T-helper 1 cell treated with Interleukin-12 subunit alpha and Interleukin-12 subunit beta and Interleukin-4 antibody, amounts not matched to agents 30 μg/mL and 1 μg/mL, for 36 hours (primary cell): ENCODE measurements at regions not wholly inside any gene's neighbourhood (a gene's known extent, or its start where the extent isn't known, plus 50 kb on each side); places are given as distances from the start of the nearest gene placed in this dataset.
"Not testable (repeated sequence)": the region's sequence is repeated elsewhere in the genome, so short reads cannot be mapped to it uniquely, and the experiment has no call there.

Experiments
- H3K27ac Mint-ChIP-seq: one replicate; pipeline ENCODE4 v1.8.0; 2021; ENCODE audit warnings: mild to moderate bottlenecking, mixed read lengths
- H3K27me3 Mint-ChIP-seq: one replicate; pipeline ENCODE4 v1.8.0; 2021; ENCODE audit warnings: low read depth, mixed read lengths
- H3K36me3 Mint-ChIP-seq: one replicate; pipeline ENCODE4 v1.8.0; 2021; ENCODE audit warnings: low read depth, mixed read lengths
- H3K4me1 Mint-ChIP-seq: one replicate; pipeline ENCODE4 v1.8.0; 2021; ENCODE audit warnings: low read depth, mixed read lengths
- H3K4me3 Mint-ChIP-seq: one replicate; pipeline ENCODE4 v1.8.0; 2021; ENCODE audit warnings: mild to moderate bottlenecking, moderate library complexity, mixed read lengths
- H3K9me3 Mint-ChIP-seq: one replicate; pipeline ENCODE4 v1.8.0; 2021; ENCODE audit warnings: mixed read lengths

- not testable (repeated sequence) for H3K4me3 Mint-ChIP-seq, H3K27ac Mint-ChIP-seq, H3K36me3 Mint-ChIP-seq, H3K4me1 Mint-ChIP-seq, H3K27me3 Mint-ChIP-seq, H3K9me3 Mint-ChIP-seq
Observed at GRCh38 chr5:100101466-100101865, 433.7 kb upstream of the FAM174A start.

DNA sequence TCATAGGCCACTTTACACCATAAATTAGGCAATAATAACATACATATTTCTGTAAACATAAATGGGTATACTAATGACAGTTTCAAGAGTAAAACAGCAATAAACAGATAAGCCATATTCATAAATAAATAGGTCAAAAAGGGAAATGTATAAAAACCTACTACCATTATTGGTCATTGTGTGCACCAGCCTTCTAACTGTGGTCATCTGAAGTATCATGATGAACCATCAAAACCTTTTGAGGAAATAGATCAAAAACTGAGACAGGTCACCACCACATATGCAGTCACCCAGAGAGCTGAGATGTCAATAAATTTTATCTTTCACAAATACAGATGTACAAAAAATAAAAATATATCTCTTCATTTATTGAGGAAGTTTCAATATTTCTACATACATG is 438.8 kb upstream of the FAM174A start:
- not testable (repeated sequence) for H3K4me3 Mint-ChIP-seq, H3K27me3 Mint-ChIP-seq, H3K9me3 Mint-ChIP-seq, H3K27ac Mint-ChIP-seq, H3K36me3 Mint-ChIP-seq, H3K4me1 Mint-ChIP-seq

DNA sequence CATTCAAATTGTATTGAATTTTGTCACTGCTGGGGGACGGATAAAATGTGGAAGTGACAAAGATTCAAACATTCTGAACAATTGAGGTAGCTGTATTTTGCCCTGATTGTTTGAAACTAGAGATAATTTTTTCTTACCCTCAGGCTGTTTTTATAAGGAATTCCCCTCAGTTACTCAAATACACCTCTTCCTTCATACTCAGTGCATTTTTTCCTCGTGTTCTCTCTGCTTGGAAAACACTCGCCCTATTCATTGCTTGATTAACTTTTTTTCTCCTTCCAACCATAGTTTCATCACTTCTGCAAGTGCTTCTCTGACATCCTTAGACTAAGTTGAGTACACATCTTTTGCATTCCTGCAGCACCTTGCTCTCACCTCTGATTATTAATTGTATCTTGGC is 454.5 kb upstream of the FAM174A start:
- not testable (repeated sequence) for H3K4me1 Mint-ChIP-seq, H3K27me3 Mint-ChIP-seq, H3K9me3 Mint-ChIP-seq, H3K27ac Mint-ChIP-seq, H3K4me3 Mint-ChIP-seq, H3K36me3 Mint-ChIP-seq

DNA sequence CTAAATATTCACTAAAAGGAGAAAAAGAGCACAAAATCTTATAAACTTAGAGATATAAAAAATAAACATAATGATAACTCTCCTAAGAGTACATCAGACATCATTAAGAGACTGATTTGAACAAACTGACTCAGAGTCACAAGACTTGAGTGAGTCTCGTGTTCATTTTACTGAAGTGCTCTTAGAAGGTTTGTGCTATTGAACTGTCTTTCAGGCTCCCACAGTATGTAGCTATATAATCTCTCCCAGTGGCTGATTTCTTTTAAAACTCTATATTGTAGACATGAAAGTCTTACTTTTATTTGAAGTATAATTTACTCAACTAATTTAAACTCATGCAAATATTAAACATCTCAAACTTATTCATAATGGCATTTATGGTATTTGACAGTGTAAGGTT is 456.0 kb upstream of the FAM174A start:
- not testable (repeated sequence) for H3K36me3 Mint-ChIP-seq, H3K4me1 Mint-ChIP-seq, H3K27ac Mint-ChIP-seq, H3K27me3 Mint-ChIP-seq, H3K4me3 Mint-ChIP-seq, H3K9me3 Mint-ChIP-seq

DNA sequence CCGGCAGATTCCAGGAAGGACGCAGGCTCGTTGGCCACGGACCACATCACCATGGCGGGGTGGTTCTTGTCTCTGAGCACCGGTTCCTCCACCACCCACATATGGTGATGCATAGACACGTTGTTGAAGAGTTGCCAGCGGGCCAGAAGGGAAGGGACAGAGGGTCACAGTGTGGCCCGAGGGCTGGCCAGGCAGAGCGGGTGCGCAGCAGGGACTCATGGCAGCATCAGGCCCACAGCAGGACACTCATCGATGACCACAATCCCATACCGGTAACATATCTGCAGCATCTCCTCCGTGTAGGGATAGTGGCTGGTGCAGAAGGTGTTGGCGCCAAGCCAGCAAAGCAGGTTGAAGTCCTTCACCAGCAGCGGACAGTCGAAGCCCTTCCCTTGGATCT is 469.2 kb upstream of the FAM174A start:
- not testable (repeated sequence) for H3K9me3 Mint-ChIP-seq, H3K27ac Mint-ChIP-seq, H3K4me1 Mint-ChIP-seq, H3K4me3 Mint-ChIP-seq, H3K27me3 Mint-ChIP-seq, H3K36me3 Mint-ChIP-seq

DNA sequence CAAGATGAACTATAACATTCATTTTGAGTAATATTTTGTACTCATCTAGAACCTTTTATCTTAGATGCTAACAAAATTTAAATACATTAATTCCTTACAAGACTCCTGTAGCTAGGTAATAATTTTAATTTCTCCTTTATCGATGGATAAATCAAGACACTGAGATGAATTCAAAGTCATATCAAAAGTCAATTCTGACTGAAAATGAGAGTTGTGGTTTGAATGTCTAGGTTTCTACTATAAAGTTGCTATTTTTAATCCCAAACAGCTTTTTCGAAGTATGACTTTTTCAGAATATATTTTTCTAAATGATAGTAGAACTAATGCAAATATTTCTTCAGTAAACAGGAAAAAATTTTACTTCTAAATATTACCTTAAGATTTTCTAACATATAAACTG is 491.7 kb upstream of the FAM174A start:
- no peak overlapping the region for H3K27ac Mint-ChIP-seq
- H3K4me1 Mint-ChIP-seq: no peaks in the 10 kb centered on the region
- no peak overlapping the region for H3K4me3 Mint-ChIP-seq
- H3K36me3 Mint-ChIP-seq: no peaks in the 10 kb centered on the region
- H3K27me3 Mint-ChIP-seq: no peaks in the 10 kb centered on the region
- H3K9me3 Mint-ChIP-seq: no peaks in the 10 kb centered on the region

GRCh38 chr5:100026606-100027005 is 508.6 kb upstream of the FAM174A start:
- H3K4me1 Mint-ChIP-seq: no peaks in the 10 kb centered on the region
- no peaks in the 10 kb centered on the region for H3K27me3 Mint-ChIP-seq
- H3K9me3 Mint-ChIP-seq: no peaks in the 10 kb centered on the region
- H3K4me3 Mint-ChIP-seq: no peak overlapping the region
- no peaks in the 10 kb centered on the region for H3K36me3 Mint-ChIP-seq
- H3K27ac Mint-ChIP-seq: no peak overlapping the region

DNA sequence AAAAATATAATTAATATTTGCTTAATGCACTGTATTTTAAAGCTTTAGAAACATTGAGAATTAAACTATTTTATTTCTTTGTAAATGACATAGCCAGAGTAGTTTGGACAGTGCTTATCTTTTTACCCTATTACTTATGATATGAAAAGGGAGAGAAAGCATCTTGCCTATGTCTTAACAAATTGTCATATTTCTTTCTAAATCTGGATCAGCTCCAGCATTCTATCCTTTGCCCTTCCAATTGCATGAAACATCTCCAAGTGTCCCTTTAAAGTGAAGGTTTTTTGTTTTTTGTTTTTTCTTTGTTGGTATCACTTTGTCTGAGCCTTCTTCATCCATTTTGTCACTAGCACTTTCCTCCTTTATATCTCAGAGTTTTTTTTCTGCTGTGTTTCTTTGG is 511.6 kb upstream of the FAM174A start:
- Mint-ChIP-seq H3K36me3 (no peaks in the 10 kb centered on the region), H3K27me3 (no peaks in the 10 kb centered on the region), H3K9me3 (no peaks in the 10 kb centered on the region), H3K4me3 (no peak overlapping the region), H3K4me1 (no peaks in the 10 kb centered on the region), H3K27ac (no peak overlapping the region)

- Mint-ChIP-seq H3K27me3 (no peaks in the 10 kb centered on the region), H3K9me3 (no peaks in the 10 kb centered on the region), H3K4me3 (no peak overlapping the region), H3K27ac (no peak overlapping the region), H3K36me3 (no peaks in the 10 kb centered on the region), H3K4me1 (no peaks in the 10 kb centered on the region)
Observed at GRCh38 chr5:100017520-100018262, 517.5 kb upstream of the FAM174A start.

GRCh38 chr5:100013305-100013704 is 521.9 kb upstream of the FAM174A start:
- not testable (repeated sequence) for H3K9me3 Mint-ChIP-seq, H3K36me3 Mint-ChIP-seq, H3K4me1 Mint-ChIP-seq, H3K4me3 Mint-ChIP-seq, H3K27me3 Mint-ChIP-seq, H3K27ac Mint-ChIP-seq

DNA sequence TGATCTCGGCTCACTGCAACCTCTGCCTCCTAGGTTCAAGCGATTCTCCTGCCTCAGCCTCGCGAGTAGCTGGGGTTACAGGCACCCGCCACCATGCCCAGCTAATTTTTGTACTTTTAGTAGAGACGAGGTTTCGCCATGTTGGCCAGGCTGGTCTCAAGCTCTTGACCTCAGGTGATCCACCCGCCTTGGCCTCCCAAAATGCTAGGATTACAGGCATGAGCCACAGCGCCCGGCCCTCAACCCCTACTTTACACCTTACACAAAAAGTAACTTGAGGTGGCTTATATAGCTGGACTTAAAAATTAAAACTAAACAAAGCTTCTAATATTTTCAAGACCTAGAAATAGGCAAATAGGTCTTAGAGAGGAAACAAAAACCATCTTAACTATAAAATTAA is 524.0 kb upstream of the FAM174A start:
- not testable (repeated sequence) for H3K27me3 Mint-ChIP-seq, H3K36me3 Mint-ChIP-seq

DNA sequence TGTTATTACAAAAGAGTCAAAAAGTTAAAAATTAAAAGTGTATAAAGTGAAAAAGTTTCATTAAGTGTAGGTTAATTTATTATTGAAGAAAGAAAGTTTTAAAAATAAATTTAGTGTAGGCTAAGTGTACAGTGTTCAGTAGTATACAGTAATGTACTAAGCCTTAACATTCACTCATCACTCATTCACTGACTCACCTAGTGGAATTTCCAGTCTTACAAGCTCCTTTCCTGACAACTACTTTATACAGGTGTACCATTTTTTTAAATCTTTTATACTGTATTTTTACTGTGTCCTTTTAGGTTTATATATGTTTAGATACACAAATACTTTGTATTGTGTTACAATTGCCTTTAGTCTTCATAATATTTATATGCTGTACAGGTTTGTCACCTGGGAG is 530.2 kb upstream of the FAM174A start:
- no peaks in the 10 kb centered on the region for H3K36me3 Mint-ChIP-seq
- no peak overlapping the region for H3K4me3 Mint-ChIP-seq
- H3K27me3 Mint-ChIP-seq: no peaks in the 10 kb centered on the region
- no peaks in the 10 kb centered on the region for H3K4me1 Mint-ChIP-seq
- no peak overlapping the region for H3K27ac Mint-ChIP-seq
- H3K9me3 Mint-ChIP-seq: no peaks in the 10 kb centered on the region

More for the DNA sequence above, 524.0 kb upstream of the FAM174A start:
- not testable (repeated sequence) for H3K27ac Mint-ChIP-seq, H3K4me1 Mint-ChIP-seq, H3K4me3 Mint-ChIP-seq, H3K9me3 Mint-ChIP-seq

DNA sequence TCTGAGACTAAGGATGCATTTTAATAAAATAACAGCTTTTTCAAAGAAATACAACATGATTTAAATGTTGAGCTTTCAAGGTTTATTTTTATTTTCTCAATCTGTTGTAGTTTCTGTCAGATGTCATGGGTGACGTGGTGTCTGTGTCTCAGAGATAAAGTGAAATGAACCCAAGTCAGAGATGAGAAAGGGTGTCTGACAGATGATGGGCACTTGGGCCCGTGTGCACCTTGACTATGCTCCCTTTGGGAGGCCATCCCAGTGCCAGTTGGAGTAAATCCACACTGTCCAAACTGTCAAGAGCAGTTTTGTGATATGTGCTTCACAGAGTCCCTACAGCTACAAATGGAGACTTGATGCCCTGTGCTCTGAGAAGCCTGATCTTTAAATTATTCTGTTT is 536.9 kb upstream of the FAM174A start:
- no peaks in the 10 kb centered on the region for H3K36me3 Mint-ChIP-seq
- no peak overlapping the region for H3K4me3 Mint-ChIP-seq
- no peaks in the 10 kb centered on the region for H3K27me3 Mint-ChIP-seq
- no peaks in the 10 kb centered on the region for H3K4me1 Mint-ChIP-seq
- H3K9me3 Mint-ChIP-seq: peaks cover 3% of the 10 kb centered on the region
- H3K27ac Mint-ChIP-seq: no peak overlapping the region

GRCh38 chr5:99995407-99995806 is 539.8 kb upstream of the FAM174A start:
- Mint-ChIP-seq H3K27me3 (no peaks in the 10 kb centered on the region), H3K4me1 (no peaks in the 10 kb centered on the region), H3K9me3 (peaks cover 3% of the 10 kb centered on the region), H3K36me3 (no peaks in the 10 kb centered on the region), H3K27ac (no peak overlapping the region), H3K4me3 (no peak overlapping the region)

DNA sequence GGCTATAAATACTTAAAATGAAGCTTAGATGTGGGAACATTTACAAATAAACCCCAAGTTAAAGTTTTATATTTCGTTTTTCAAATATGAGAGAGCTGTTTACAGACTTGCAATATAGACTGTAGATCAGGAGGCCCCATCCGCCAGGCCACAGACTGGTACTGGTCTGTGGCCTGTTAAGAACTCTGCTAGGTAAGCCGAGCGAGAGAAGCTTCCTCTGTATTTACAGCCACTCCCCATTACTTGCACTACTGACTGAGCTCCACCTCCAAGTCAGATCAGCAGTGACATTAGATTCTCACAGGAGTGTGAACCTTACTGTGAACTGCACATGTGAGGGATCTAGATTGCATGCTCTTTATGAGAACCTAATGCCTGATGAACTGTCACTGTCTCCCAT is 561.4 kb upstream of the FAM174A start:
- Mint-ChIP-seq H3K27me3 (no peaks in the 10 kb centered on the region), H3K4me1 (no peaks in the 10 kb centered on the region), H3K27ac (no peak overlapping the region), H3K36me3 (no peaks in the 10 kb centered on the region), H3K4me3 (no peak overlapping the region), H3K9me3 (no peaks in the 10 kb centered on the region)

GRCh38 chr5:99955962-99956361 is 579.2 kb upstream of the FAM174A start:
- Mint-ChIP-seq H3K27me3 (no peaks in the 10 kb centered on the region), H3K36me3 (no peaks in the 10 kb centered on the region), H3K4me1 (no peaks in the 10 kb centered on the region), H3K4me3 (no peak overlapping the region), H3K27ac (no peak overlapping the region), H3K9me3 (no peaks in the 10 kb centered on the region)
